Muscle of arm (tissue), 1 donor: ENCODE measurements at regions not wholly inside any gene's neighbourhood (a gene's known extent, or its start where the extent isn't known, plus 50 kb on each side); places are given as distances from the start of the nearest gene placed in this dataset.

Source experiments
- DNase-seq: peaks from one replicate; pipeline ENCODE4 v3.0.0-alpha.2; 2013

- DNase-seq = no peak
Measured at GRCh38 chr12:91922139-91922538, 223.5 kb downstream of the BTG1 start.

- DNase-seq = no peak
Measured at GRCh38 chr12:91921555-91921954, 224.1 kb downstream of the BTG1 start.

GRCh38 chr12:91920741-91921140 lies 224.9 kb downstream of the BTG1 start:
- DNase-seq = no peak

GRCh38 chr12:91920276-91920675 lies 225.4 kb downstream of the BTG1 start:
- no peak for DNase-seq

- DNase-seq = no peak
Measured at GRCh38 chr12:91918431-91918830, 227.2 kb downstream of the BTG1 start.

- DNase-seq = no peak
Measured at GRCh38 chr12:91914701-91915100, 230.9 kb downstream of the BTG1 start.

GRCh38 chr12:91913651-91914050 lies 232.0 kb downstream of the BTG1 start:
- no peak for DNase-seq

- DNase-seq = no peak
Measured at GRCh38 chr12:91913124-91913523, 232.5 kb downstream of the BTG1 start.

GRCh38 chr12:91912178-91912577 lies 233.5 kb downstream of the BTG1 start:
- DNase-seq = no peak

GRCh38 chr12:91910871-91911388 lies 234.7 kb downstream of the BTG1 start:
- DNase-seq = no peak

GRCh38 chr12:91902860-91903683 lies 242.6 kb downstream of the BTG1 start:
- DNase-seq = no peak

GRCh38 chr12:91901381-91902074 lies 244.1 kb downstream of the BTG1 start:
- DNase-seq = no peak

- DNase-seq = no peak
Measured at GRCh38 chr12:91900971-91901370, 244.7 kb downstream of the BTG1 start.

- DNase-seq = no peak
Measured at GRCh38 chr12:91899056-91899455, 246.6 kb downstream of the BTG1 start.

- no peak for DNase-seq
Measured at GRCh38 chr12:91897025-91897515, 248.6 kb downstream of the BTG1 start.

- peak; percentile 31 for DNase-seq
Measured at GRCh38 chr12:91896286-91897024, 249.2 kb downstream of the BTG1 start.

- no peak for DNase-seq
Measured at GRCh38 chr12:91894911-91895310, 250.7 kb downstream of the BTG1 start.

- no peak for DNase-seq
Measured at GRCh38 chr12:91893476-91893875, 252.2 kb downstream of the BTG1 start.

- DNase-seq = no peak
Measured at GRCh38 chr12:91892081-91892855, 253.4 kb downstream of the BTG1 start.

GRCh38 chr12:91890742-91891141 lies 254.9 kb downstream of the BTG1 start:
- no peak for DNase-seq

- DNase-seq = no peak
Measured at GRCh38 chr12:91889910-91890309, 255.7 kb downstream of the BTG1 start.
